ENCODE measurements at regions not wholly inside any gene's neighbourhood (a gene's known extent, or its start where the extent isn't known, plus 50 kb on each side); places are given as distances from the start of the nearest gene placed in this dataset.

GRCh38 chr2:117737846-117738245 lies 76.6 kb upstream of the DDX18 start:
- TF ChIP-seq CTCF (IDR thresholded peaks at IDR 0.05; ENCODE audit: low read depth, low read length), result no peak
- TF ChIP-seq EZH2phosphoT487 (IDR thresholded peaks at IDR 0.05; ENCODE audit: low read depth), result no peak

Measured in OCI-LY3 (cell line).